Testis (tissue), 2 donors: ENCODE measurements at regions not wholly inside any gene's neighbourhood (a gene's known extent, or its start where the extent isn't known, plus 50 kb on each side); places are given as distances from the start of the nearest gene placed in this dataset.

Experiments used
- POLR2A ChIP-seq: fragments of 450-650 bp; IDR thresholded peaks from one replicate; pipeline ENCODE4 v1.6.1; 2017; ENCODE audit warnings: antibody characterized with exemption, mild to moderate bottlenecking, moderate library complexity
- TF ChIP-seq, protein P1 (sequence below), 3 experiments: fragments of 450-650 bp in 2 of 3; fragments of 200-600 bp in 1 of 3; sonication (generic) in 1 of 3; IDR thresholded peaks; one replicate each; pipeline ENCODE4 v1.5.1; 2016 to 2019; ENCODE audit warnings: antibody characterized with exemption in 3 of 3, mild to moderate bottlenecking in 2 of 3, moderate library complexity in 1 of 3

DNA sequence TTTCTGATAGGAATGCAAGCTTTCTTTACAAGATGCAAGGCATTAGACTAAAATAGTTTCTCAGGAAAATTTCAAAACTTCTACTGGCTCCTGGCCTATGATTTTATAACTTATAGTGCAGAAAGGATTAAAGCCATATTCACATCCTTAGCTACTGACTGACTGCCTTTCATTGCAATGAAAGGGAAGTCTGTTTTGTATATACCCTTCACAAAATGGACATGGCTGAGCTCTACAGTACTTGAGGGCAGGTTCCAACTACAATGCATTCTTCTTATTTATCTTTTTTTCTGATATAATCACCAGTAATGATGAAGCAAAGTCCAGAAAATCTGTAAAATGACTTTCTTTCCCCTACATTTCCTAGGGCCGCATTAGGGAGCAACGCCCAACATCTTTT, 100.5 kb upstream of the ESRRG start:
- no peak for TF ChIP-seq POLR2A
- TF ChIP-seq, protein P1, sequence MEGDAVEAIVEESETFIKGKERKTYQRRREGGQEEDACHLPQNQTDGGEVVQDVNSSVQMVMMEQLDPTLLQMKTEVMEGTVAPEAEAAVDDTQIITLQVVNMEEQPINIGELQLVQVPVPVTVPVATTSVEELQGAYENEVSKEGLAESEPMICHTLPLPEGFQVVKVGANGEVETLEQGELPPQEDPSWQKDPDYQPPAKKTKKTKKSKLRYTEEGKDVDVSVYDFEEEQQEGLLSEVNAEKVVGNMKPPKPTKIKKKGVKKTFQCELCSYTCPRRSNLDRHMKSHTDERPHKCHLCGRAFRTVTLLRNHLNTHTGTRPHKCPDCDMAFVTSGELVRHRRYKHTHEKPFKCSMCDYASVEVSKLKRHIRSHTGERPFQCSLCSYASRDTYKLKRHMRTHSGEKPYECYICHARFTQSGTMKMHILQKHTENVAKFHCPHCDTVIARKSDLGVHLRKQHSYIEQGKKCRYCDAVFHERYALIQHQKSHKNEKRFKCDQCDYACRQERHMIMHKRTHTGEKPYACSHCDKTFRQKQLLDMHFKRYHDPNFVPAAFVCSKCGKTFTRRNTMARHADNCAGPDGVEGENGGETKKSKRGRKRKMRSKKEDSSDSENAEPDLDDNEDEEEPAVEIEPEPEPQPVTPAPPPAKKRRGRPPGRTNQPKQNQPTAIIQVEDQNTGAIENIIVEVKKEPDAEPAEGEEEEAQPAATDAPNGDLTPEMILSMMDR (IDR thresholded peaks at IDR 0.05): no peak
